ENCODE measurements at regions not wholly inside any gene's neighbourhood (a gene's known extent, or its start where the extent isn't known, plus 50 kb on each side); places are given as distances from the start of the nearest gene placed in this dataset.

DNA sequence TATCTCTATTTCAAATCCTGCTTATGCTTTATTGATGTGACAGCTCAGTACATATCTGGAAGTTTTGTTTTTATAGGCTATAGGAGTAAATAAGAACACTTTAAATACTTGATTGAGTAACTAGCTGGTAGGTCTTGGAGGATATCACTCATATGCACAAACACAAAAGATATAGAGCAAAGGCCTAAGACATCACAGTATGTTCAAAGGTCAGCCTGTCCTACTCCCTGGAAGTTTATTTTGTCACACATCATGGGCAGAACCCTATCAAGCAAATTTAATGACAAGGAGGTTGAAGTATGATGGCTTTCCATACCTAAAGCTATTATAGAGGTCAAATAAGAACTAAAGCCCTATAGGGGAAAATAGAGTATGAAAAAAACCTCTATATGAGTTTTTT lies 70.0 kb upstream of the MS4A8 start:
- TF ChIP-seq CTCF (conservative IDR thresholded peaks at IDR 0.05; ENCODE audit: low read depth, low read length) (no peak), EZH2 (IDR thresholded peaks at IDR 0.05; ENCODE audit: low read length, unreplicated experiment) (no peak)
